Gastrocnemius medialis (tissue), 4 donors: ENCODE measurements at regions not wholly inside any gene's neighbourhood (a gene's known extent, or its start where the extent isn't known, plus 50 kb on each side); places are given as distances from the start of the nearest gene placed in this dataset.
A peak's percentile ranks its signal among the peaks of the same experiment; 100 is the strongest.

Experiments
- ATAC-seq, 2 donors: fragments of 150-250 bp; one replicate each; pipeline ENCODE4 v1.9.1; 2016
- DNase-seq, 2 donors: peaks; one replicate each; pipeline ENCODE4 v3.0.0-alpha.2; 2019
- H3K27ac ChIP-seq, 4 donors: fragments of 200-600 bp; sonication (generic); 1 replicate in 1 of 4; 2 replicates in 3 of 4; pipeline ENCODE4 v1.5.1; 2016 to 2018; ENCODE audit warnings: mild to moderate bottlenecking in 2 of 4, moderate library complexity in 1 of 4
- H3K27me3 ChIP-seq, 3 donors: fragments of 200-600 bp; sonication (generic) in 2 of 3; 1 replicate in 1 of 3; 2 replicates in 2 of 3; pipeline versions ENCODE4 v1.5.1 to v1.6.0; 2016 to 2019; ENCODE audit warnings: mild to moderate bottlenecking in 1 of 3, moderate library complexity in 1 of 3
- H3K36me3 ChIP-seq, 2 donors: fragments of 200-600 bp; sonication (generic) in 1 of 2; one replicate each; pipeline ENCODE4 v1.5.1; 2017 to 2018
- H3K4me1 ChIP-seq, 2 donors: fragments of 200-600 bp; sonication (generic) in 1 of 2; one replicate each; pipeline ENCODE4 v1.5.1; 2016 to 2017; ENCODE audit warnings: mild to moderate bottlenecking in 2 of 2
- H3K4me3 ChIP-seq, 4 donors: fragments of 200-600 bp; sonication (generic) in 3 of 4; 1 replicate in 1 of 4; 2 replicates in 3 of 4; pipeline ENCODE4 v1.5.1; 2016 to 2019; ENCODE audit warnings: mild to moderate bottlenecking in 2 of 4
- H3K9me3 ChIP-seq, 3 donors: fragments of 200-600 bp; sonication (generic) in 2 of 3; 1 replicate in 1 of 3; 2 replicates in 2 of 3; pipeline ENCODE4 v1.5.1; 2016 to 2019
- POLR2A ChIP-seq, 2 donors: fragments of 450-650 bp; IDR thresholded peaks; one replicate each; pipeline ENCODE4 v1.6.1; 2017; ENCODE audit warnings: antibody characterized with exemption in 2 of 2, mild to moderate bottlenecking in 2 of 2, moderate library complexity in 2 of 2
- in situ Hi-C, 4 donors: fragments of 200-750 bp; cut with MboI; loops; one replicate each; pipeline versions ENCODE4 v1.15.0 to v1.8.0; 2017; ENCODE audit warnings: low sequenced_read_pairs in 4 of 4
- intact Hi-C: fragments of 100-400 bp; cut with DNase I; formaldehyde crosslinking; loops from one replicate; pipeline ENCODE4 v1.15.1; 2023; ENCODE audit warnings: low total_unique reads
- TF ChIP-seq, protein P1 (sequence below), 5 experiments: fragments of 450-650 bp in 3 of 5; fragments of 200-600 bp in 2 of 5; sonication (generic) in 2 of 5; IDR thresholded peaks in 4 of 5; conservative IDR thresholded peaks in 1 of 5; 1 replicate in 4 of 5; 2 replicates in 1 of 5; pipeline ENCODE4 v1.5.1; 2016 to 2019; ENCODE audit warnings: antibody characterized with exemption in 5 of 5, mild to moderate bottlenecking in 3 of 5, moderate library complexity in 3 of 5

- in situ Hi-C loops: no loop called here
- H3K4me3 ChIP-seq: no peak overlapping the region
- intact Hi-C loops: no loop called here
These were observed 62.1 kb upstream of the NUP50 start for GRCh38 chr22:45101515-45102227.

GRCh38 chr22:45102896-45103420 lies 60.8 kb upstream of the NUP50 start:
- Histone ChIP-seq H3K36me3 (no peaks in the 10 kb centered on the region), H3K9me3 (no peaks in the 10 kb centered on the region), H3K4me3 (no peak overlapping the region), H3K27me3 (peaks cover 0 to 21% (median 18%) of the 10 kb centered on the region in 3 donors), H3K4me1 (no peaks in the 10 kb centered on the region), H3K27ac (no peak overlapping the region)
- DNase-seq (no peak), ATAC-seq (no peak)
- intact Hi-C loops: no loop called here
- TF ChIP-seq POLR2A (IDR thresholded peaks at IDR 0.05): no peak
- TF ChIP-seq, protein P1, sequence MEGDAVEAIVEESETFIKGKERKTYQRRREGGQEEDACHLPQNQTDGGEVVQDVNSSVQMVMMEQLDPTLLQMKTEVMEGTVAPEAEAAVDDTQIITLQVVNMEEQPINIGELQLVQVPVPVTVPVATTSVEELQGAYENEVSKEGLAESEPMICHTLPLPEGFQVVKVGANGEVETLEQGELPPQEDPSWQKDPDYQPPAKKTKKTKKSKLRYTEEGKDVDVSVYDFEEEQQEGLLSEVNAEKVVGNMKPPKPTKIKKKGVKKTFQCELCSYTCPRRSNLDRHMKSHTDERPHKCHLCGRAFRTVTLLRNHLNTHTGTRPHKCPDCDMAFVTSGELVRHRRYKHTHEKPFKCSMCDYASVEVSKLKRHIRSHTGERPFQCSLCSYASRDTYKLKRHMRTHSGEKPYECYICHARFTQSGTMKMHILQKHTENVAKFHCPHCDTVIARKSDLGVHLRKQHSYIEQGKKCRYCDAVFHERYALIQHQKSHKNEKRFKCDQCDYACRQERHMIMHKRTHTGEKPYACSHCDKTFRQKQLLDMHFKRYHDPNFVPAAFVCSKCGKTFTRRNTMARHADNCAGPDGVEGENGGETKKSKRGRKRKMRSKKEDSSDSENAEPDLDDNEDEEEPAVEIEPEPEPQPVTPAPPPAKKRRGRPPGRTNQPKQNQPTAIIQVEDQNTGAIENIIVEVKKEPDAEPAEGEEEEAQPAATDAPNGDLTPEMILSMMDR (IDR thresholded peaks at IDR 0.05 in 4 of 5, conservative IDR thresholded peaks at IDR 0.05 in 1 of 5): no peak
- in situ Hi-C loops: no loop called here

More at GRCh38 chr22:45101515-45102227, 62.1 kb upstream of the NUP50 start:
- H3K27ac ChIP-seq: no peak overlapping the region
- DNase-seq: peak in 1 of 2 donors; percentile 22
- no peaks in the 10 kb centered on the region for H3K36me3 ChIP-seq
- H3K4me1 ChIP-seq: no peaks in the 10 kb centered on the region
- H3K9me3 ChIP-seq: no peaks in the 10 kb centered on the region
- no peak for TF ChIP-seq POLR2A (IDR thresholded peaks at IDR 0.05)
- TF ChIP-seq, protein P1 (IDR thresholded peaks at IDR 0.05 in 4 of 5, conservative IDR thresholded peaks at IDR 0.05 in 1 of 5): peak in 1 of 5 experiments; percentile 23
- peaks cover 0 to 24% (median 20%) of the 10 kb centered on the region in 3 donors for H3K27me3 ChIP-seq
- ATAC-seq: no peak

- in situ Hi-C loops: no loop called here
- TF ChIP-seq, protein P1 (IDR thresholded peaks at IDR 0.05 in 4 of 5, conservative IDR thresholded peaks at IDR 0.05 in 1 of 5): no peak
- TF ChIP-seq POLR2A (IDR thresholded peaks at IDR 0.05): no peak
- ATAC-seq (no peak), DNase-seq (no peak)
- Histone ChIP-seq H3K9me3 (no peaks in the 10 kb centered on the region), H3K27me3 (peaks cover 0 to 18% (median 13%) of the 10 kb centered on the region in 3 donors), H3K27ac (no peak overlapping the region), H3K4me3 (no peak overlapping the region), H3K4me1 (no peaks in the 10 kb centered on the region), H3K36me3 (no peaks in the 10 kb centered on the region)
- intact Hi-C loops: no loop called here
These were observed 60.0 kb upstream of the NUP50 start for GRCh38 chr22:45103756-45104155.

GRCh38 chr22:45104313-45104712 lies 59.4 kb upstream of the NUP50 start:
- intact Hi-C loops (no loop called here), in situ Hi-C loops (no loop called here)
- peaks cover 0 to 18% (median 12%) of the 10 kb centered on the region in 3 donors for H3K27me3 ChIP-seq

More at GRCh38 chr22:45104313-45104712, 59.4 kb upstream of the NUP50 start:
- H3K27ac ChIP-seq: no peak overlapping the region
- H3K4me3 ChIP-seq: no peak overlapping the region
- no peaks in the 10 kb centered on the region for H3K4me1 ChIP-seq
- no peaks in the 10 kb centered on the region for H3K9me3 ChIP-seq
- no peaks in the 10 kb centered on the region for H3K36me3 ChIP-seq
- DNase-seq: no peak
- ATAC-seq: no peak
- TF ChIP-seq, protein P1 (IDR thresholded peaks at IDR 0.05 in 4 of 5, conservative IDR thresholded peaks at IDR 0.05 in 1 of 5): no peak
- TF ChIP-seq POLR2A (IDR thresholded peaks at IDR 0.05): no peak
